Suprapubic skin (tissue), 4 donors: ENCODE measurements at regions not wholly inside any gene's neighbourhood (a gene's known extent, or its start where the extent isn't known, plus 50 kb on each side); places are given as distances from the start of the nearest gene placed in this dataset.

Experiments
- POLR2A ChIP-seq, 2 donors: fragments of 450-650 bp; IDR thresholded peaks; one replicate each; pipeline ENCODE4 v1.6.1; 2017; ENCODE audit warnings: antibody characterized with exemption in 2 of 2, mild to moderate bottlenecking in 2 of 2, moderate library complexity in 2 of 2
- POLR2AphosphoS5 ChIP-seq, 3 donors: sonication (generic); formaldehyde crosslinking; IDR thresholded peaks; one replicate each; pipeline ENCODE4 v1.6.1; 2017; ENCODE audit warnings: antibody characterized with exemption in 3 of 3
- TF ChIP-seq, protein P1 (sequence below), 2 donors: fragments of 200-600 bp in 1 of 2; fragments of 450-650 bp in 1 of 2; sonication (generic) in 1 of 2; IDR thresholded peaks; one replicate each; pipeline ENCODE4 v1.5.1; 2016 to 2019; ENCODE audit warnings: antibody characterized with exemption in 2 of 2, mild to moderate bottlenecking in 1 of 2, moderate library complexity in 1 of 2

- TF ChIP-seq, protein P1, sequence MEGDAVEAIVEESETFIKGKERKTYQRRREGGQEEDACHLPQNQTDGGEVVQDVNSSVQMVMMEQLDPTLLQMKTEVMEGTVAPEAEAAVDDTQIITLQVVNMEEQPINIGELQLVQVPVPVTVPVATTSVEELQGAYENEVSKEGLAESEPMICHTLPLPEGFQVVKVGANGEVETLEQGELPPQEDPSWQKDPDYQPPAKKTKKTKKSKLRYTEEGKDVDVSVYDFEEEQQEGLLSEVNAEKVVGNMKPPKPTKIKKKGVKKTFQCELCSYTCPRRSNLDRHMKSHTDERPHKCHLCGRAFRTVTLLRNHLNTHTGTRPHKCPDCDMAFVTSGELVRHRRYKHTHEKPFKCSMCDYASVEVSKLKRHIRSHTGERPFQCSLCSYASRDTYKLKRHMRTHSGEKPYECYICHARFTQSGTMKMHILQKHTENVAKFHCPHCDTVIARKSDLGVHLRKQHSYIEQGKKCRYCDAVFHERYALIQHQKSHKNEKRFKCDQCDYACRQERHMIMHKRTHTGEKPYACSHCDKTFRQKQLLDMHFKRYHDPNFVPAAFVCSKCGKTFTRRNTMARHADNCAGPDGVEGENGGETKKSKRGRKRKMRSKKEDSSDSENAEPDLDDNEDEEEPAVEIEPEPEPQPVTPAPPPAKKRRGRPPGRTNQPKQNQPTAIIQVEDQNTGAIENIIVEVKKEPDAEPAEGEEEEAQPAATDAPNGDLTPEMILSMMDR (IDR thresholded peaks at IDR 0.05) = no peak
- TF ChIP-seq POLR2AphosphoS5 (IDR thresholded peaks at IDR 0.05) (no peak), POLR2A (IDR thresholded peaks at IDR 0.05) (no peak)
Measured at GRCh38 chr5:6125781-6126180, 252.6 kb downstream of the MED10 start.
